HG02943 (cell line): ENCODE measurements at regions not wholly inside any gene's neighbourhood (a gene's known extent, or its start where the extent isn't known, plus 50 kb on each side); places are given as distances from the start of the nearest gene placed in this dataset.
"Not testable (repeated sequence)": the region's sequence is repeated elsewhere in the genome, so short reads cannot be mapped to it uniquely, and the experiment has no call there.

Source experiments
- ATAC-seq: cut with Tn5 transposase; IDR thresholded peaks from one replicate; pipeline ENCODE4 v1.9.1; 2021; ENCODE audit warnings: mild to moderate bottlenecking, low read depth, moderate library complexity; ENCODE audit not compliant: unreplicated experiment

DNA sequence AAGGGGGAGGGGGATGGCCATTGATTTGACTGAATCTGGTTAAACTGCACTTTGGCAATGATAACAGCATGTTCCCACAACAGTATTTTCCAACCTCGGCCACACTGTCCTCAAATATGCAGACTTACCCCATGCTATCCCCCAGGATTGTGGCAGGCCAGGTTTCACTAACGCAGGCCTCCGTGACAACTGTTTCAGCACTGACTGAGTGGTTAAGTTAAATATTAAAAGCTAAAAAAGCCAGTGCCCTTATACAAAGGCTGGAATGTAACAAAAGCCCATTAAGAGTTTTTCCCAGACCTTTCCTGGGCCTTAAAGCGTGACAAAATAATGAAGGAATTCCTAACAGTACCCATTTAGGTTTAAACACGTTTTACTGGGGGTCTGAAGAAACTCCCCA, 202.9 kb downstream of the USP25 start:
- no peak for ATAC-seq

DNA sequence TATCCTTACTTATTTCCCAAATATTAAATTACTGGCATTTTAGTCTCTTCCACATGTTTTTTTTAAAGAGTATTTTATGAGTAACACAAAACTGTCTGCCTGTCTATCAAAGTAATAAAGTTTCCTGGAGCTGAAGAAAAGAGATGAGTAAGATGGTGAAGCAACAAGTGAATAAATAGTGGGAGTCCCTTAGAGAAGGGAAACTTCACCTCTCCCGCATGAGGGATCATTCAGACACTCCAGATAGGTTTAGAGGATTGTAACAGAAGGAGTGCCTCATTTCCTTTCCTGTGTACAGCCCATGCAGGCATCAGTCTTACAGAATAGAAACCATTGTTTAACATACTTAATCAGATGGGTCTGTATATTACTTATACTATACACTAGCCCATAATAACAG, 205.7 kb downstream of the USP25 start:
- no peak for ATAC-seq

DNA sequence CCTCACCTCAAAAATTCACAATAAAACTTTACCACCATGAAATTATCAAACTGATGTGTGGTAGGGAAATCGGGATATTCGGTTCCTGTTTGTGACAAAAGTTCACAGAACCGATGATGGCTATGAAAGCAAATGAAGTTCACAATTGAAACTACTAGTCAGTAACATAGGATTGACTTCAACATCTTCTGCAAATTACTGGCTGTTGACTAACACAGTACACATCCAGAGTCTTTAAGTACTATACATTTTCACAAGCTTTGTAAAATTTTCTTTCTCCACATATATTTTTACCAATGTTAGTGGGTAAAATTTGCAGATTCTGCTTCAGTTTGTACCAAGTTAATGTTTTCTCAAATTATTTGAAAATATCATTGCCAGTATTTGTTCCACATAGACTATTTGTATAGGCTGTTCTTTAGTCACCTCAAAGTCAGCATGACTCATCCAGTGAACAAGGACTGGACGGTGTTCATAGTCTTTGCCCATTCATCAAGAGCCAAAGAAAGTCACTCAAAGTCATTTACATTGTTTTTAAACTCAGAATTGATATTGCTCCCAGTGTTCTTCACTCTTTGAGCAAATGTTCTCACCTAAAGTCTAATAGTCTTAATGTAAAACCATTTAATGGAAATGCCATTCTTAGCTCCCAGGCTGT, 213.4 kb downstream of the USP25 start:
- ATAC-seq, result no peak

DNA sequence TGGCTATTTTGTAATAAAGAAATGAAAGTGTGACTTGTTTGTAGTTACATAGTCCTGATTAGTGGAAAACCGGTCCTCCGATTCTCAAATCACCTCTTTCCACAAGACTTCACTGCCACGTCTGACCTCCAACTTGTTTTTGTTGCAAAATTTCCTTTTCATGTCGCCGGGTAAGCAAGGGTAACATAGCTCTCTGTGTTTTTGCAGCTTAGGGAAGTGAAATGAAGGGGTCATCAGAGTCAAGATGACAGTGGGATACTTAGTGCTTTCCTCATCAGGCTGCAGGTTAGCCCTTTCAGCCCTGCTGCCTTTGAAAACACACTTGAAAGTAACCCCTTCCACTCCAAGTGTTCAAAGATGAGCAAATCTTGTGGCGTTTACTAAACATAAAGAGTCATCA, 217.9 kb downstream of the USP25 start:
- ATAC-seq, result no peak

DNA sequence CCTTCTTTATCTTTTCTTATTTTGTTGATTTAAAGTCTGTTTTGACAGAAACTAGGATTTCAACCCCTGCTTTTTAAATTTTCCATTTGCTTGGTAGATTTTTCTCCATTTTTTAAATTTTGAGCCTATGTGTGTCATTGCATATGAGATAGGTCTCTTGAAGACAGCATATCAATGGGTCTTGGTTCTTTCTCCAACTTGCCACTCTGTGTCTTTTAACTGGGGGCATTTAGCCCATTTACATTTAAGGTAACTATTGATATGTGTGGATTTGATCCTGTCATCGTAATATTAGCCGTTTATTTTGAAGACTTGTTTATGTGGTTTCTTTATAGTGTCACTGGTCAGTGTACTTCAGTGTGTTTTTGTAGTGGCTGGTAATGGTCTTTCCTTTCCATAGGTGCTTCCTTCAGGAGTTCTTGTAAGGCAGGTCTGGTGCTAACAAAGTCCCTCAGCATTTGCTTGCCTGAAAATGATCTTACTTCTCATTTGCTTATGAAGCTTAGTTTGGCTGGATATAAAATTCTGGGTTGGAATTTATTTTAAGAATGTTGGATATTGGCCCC, 223.9 kb downstream of the USP25 start:
- ATAC-seq, result no peak

DNA sequence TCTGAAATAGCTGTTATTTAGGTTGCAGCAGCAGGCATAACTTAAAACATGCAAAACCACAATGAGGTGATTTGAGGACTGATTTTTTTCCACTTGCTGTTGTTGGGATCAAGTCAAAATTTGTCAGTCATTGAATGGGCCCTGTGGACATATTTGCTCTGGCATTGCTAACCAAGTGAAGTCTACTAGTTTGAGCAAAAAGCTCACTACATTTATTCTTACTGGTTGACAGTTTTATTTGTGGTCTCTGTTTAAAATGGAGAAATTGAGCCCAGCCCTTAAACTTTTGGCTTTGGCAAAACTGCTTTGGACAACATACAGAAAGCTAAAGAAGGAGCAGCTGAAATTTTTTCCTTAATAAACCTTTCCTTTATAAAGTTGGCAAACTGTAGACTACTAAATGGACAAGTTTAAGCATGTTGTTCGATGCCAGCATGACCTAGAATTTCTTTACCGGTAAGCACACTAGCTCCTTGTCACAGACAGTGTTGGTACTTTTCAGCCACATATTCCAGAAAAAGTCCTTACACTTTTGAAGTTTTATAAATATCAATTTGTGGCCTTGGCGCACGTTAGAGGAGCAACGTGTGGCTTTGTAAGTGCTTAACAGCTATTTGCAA, 234.6 kb downstream of the USP25 start:
- ATAC-seq, result no peak

DNA sequence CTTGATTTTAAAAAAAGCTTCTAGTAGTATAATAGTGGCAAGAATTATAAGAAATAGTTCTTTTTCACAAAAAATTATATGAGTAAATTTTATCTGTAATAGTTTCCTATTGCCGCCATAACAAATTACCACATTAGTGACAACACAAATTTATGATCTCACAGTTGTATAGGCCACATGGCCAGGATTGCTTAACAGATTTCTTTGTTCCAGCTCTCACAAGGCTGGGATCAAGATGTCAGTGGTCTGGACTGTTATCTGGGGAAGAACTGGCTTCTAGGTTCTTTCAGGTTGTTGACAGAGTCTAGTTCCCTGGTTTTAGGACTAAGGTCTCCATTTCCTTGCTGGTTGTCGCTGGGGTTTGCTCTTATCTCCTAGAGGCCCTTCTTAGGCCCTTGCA, 236.4 kb downstream of the USP25 start:
- no peak for ATAC-seq

DNA sequence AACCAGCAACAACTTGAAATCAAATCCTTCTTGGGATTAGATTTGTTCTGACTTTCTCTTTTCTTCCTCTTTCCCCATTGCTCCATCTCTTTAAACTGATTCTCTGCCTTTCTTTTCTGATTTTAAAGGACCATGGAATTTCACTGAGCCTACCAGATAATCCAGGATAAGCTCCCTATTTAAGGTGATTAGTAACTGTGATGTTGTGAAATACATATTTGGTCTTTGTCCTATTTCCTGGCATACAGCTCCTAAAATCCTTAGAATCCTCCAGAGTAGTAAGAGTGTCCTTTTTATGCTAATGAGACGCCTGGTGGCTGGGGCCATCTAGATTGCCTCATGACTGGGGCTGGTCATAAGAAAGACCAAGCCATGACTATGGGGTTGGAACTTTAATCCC, 236.9 kb downstream of the USP25 start:
- no peak for ATAC-seq

DNA sequence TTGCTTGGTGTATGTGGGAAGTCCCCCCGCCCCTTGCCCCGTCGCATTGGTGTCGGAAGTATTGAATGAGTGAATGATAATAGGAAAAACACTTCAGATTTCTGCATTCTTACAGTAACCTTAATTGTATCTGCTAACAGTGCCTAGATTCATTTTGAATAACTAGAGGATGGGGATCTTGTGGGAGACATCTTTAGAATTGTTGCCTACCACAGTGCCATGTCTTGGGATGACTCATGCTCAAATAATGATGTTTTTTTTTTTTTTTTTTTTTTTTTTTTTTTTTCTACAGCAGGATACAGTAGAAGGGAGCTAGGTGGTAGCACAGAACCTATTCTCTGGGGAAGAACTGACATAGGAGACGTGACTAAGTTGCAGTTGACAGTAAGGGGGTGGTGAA, 237.9 kb downstream of the USP25 start:
- ATAC-seq, result no peak

DNA sequence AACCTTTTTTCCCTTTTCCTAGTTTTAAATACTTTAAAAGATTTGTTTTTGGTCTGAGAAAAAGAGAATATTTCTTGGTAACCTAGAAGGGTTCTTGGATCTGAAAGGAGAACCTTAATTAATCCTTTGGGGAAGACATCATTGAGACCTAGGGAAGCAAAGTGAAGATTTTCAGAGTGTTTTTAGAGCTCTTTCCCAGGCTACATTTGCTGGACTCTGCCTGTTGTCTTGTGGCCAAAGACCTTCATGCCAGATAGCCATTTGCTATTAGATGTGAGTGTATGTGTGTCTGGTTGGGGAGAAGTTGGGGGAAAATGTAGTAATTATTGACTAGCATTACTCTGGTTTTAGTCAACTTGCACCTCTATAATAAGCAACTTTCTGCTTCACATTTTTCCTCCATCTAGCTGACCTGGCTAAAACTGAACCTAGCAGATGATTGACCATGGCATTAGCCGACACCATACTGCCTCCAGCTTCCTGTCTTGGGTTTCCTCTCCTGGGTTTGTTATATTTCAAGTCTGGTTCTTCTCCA, 239.1 kb downstream of the USP25 start:
- ATAC-seq, result no peak

DNA sequence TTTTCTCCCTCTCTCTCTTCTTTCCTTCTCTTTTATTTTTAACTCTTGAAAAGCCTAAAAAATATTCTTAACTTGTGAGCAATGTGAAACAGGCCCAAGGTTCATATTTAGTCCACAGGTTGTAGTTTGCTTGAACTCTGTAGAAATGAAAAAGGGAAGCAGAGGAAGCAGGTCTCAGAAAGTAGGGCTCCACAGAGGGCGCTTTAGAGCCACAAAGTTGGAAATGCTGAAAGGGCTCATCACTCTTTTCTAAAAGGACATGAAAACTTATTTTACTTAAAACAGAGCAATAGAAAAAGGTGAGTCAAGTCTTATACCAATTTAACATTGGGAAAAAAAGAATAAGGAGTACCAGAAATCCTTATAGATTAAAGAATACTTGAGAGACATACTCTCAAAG, 247.0 kb downstream of the USP25 start:
- ATAC-seq, result no peak

DNA sequence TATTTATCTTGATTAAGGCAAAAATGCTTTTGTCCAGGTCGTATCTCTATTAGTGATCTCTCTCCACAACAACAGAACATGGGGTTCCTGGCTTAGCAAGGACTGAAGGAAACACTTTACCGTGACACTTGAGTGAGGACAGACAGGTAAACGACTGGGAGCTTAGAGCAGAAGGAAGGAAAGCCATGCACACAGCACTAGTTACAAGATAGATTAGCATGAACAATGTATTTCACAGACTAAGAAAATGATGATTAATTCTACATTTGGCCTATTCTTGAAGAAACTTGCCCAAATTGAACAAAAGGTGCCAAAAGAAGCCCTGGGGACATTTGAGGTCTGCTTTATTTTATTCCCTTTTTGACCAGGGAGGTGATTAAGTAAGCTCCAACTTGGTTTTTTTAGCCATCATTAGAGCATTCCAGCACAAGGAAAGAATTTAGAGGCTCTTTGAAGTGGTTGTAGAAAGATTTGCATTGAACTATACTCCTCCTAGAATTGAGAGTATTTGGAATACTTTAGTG, 248.5 kb downstream of the USP25 start:
- no peak for ATAC-seq

DNA sequence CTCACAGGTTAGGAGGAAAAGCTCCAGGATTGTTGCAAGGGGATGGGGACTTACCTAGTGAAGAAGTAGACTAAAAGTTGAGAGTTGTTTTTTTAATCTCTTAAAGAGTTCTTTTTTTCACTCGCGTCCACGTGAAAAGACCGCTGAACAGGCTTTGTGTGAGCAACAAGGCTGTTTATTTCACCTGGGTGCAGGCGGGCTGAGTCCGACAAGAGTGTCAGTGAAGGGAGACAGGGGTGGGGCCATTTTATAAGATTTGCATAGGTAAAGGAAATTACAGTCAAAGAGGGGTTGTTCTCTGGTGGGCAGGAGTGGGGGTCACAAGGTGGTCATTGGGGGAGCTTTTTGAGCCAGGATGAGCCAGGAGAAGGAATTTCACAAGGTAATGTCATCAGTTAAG, 249.7 kb downstream of the USP25 start:
- not testable (repeated sequence) for ATAC-seq

DNA sequence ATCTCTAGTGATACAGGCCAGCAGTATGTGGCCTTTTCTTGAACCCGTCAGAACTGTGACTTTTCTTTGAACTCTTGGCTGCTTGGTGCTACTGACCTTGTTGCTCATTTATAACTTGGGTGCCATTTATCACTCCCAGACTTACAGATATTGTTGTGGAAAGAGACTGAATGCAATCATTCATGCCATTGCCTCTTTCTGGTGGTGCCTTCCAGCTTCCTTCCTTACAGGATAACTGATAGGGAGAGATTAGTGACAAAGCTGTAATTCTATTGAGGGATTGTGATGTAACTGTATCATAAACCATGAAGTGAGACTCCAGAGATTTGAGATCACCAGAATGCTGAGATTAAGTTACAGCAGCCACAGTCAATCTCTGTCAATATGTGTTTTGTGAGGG, 256.5 kb downstream of the USP25 start:
- no peak for ATAC-seq

DNA sequence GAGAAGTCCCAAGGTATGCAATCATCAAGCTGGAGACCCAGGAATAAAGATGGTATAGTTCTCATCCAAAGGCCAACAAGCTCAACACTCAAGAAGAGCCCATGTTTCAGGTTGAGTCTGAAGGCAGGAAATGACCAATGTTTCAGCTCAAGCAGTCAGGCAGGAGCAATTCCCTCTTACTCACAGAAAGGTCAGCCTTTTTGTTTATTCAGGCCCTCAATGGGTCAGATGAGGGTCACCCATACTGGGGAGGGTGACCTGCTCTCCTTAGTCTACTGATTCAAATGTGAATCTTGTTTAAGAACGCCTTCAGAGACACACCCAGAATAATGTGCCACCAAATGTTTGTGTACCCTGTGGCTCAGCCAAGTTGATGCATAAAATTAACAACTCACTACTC, 262.4 kb downstream of the USP25 start:
- no peak for ATAC-seq

DNA sequence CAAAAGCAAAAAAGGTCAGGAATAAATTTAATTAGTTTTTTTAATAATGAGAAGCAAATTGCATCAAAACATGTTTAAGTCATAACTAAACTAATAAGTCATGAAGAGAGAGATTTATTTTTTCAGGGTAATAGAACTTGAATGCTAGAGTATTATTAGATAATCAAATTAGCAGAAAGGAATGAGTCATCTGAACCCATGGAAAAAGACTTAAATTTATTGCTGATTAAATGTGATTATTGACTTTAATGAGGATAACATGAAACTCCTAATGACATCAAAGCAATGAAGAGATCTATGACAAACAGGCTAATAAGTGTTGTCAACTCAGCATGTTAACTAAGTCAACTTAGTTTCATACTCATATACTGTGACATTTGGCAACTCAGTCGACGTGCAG, 264.2 kb downstream of the USP25 start:
- ATAC-seq, result no peak

DNA sequence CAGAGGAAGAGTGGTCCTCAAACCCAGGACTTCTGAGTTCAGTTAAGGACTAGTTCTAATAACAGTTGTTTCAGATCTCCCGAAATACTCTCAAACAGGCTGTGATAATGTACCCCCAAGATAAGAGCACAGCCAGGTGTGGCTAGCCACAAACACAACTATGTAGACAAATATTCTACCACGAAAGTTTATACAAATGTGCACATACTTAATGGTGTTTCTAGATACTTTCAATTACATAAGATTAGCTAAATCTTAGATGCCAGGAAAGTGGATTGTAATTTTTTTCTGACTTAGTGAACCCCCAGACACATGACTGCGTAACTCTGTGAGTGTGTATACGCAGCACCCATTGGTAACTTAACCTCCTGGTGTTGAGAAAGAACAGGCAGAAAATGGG, 270.0 kb downstream of the USP25 start:
- no peak for ATAC-seq

DNA sequence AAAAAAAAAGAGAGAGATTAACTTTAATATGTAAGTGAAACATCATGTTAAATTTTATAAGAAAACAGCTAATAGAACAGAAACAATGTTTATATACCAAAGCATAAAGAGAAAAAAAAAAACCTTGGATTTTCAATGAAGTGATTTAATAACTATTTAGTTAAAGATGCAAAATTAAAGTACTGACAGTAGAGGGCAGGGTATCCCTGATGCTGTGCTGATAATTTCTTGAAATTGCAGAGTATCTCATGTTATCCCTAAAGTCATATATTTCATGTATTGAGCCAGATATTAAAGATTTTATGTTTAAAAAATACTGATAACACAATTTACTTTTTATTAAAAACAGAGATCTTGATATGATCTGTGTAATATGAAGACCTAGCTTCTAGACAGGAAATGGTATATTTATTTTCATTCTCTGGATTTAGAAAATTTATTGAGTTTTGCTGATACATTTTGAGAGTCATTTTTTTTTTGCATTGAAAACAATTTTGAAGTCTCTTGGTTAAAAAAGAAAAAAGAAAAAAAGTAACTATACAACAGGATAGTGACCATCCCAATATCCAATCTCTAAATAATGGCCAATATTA, 273.2 kb downstream of the USP25 start:
- no peak for ATAC-seq

DNA sequence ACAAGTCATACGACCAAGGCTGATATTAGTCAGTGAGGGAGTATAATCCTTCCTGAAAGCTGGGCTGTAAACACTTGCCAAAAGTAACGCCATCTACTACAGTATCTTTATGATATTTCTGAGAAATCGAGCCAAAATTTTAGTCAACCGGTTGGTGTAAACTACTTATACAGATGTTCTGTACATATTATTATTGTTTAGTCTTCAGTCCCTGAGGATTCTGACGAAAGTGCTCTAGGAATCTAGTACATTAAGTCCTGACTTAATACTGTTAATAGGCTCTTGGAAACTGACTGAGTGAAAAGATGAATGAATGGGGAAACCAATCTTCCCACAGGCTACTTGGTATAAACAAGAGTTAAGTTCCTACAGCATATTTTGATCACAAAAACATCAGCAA, 274.3 kb downstream of the USP25 start:
- ATAC-seq, result no peak

DNA sequence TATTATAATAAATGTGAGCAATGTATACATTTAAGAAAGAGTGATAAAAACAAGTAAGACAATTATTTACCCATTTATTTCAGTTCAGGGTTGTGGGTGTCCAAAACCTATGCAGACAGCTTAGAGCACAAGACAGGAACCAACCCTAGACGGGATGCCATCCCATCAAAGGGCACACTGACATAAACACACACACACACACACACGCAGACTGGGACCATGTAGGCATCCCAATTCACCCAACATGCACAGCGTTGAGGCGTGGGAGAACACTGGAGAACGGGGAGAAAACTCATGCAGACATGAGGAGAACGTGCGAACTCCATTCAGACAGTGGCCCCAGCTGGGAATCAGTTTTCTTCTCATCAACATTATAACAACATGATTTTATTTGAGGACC, 274.7 kb downstream of the USP25 start:
- ATAC-seq, result no peak

DNA sequence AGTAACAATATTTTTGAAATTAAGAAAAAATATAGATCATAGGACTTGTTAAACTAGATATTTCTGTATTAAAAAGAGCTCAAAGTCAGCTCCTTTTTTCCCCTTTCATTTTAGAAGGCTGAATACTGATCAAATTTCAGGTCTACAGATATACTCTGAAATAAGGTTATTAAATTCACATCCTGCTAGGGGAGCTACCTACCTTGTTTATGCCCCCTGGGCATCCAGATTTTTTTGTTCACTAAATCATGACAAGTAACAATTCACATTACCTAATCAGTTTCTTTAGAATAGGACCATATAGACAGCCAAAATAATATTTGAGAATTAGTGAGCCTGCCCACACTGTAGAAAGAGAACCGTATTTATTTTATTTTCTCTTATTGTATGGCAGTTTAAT, 276.2 kb downstream of the USP25 start:
- no peak for ATAC-seq

DNA sequence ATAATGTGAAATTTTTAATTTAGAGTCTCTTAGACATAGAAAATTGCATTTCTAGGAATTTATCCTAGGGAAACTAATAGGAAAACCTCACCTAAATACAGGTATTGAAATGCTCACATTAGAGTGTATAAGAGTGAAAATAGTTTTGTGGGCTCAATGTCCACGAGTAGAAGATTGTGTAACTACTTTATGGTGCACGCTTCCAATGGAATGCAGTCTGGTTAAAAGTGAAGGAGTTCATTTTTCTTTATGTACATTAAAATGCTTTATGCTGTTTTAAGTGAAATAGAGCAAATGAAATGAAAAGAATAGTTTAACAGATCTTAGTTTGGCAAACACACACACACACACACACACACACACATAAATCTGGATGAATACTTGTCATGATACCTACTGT, 278.2 kb downstream of the USP25 start:
- ATAC-seq, result no peak
